DMS53 (cell line): ENCODE measurements at regions not wholly inside any gene's neighbourhood (a gene's known extent, or its start where the extent isn't known, plus 50 kb on each side); places are given as distances from the start of the nearest gene placed in this dataset.

Experiments
- DNase-seq: peaks from one replicate; lab custom pipeline; 2025; lab: John Stamatoyannopoulos, UW

GRCh38 chr3:113051787-113052186 is 61.0 kb downstream of the GTPBP8 start:
- no peak for DNase-seq

DNA sequence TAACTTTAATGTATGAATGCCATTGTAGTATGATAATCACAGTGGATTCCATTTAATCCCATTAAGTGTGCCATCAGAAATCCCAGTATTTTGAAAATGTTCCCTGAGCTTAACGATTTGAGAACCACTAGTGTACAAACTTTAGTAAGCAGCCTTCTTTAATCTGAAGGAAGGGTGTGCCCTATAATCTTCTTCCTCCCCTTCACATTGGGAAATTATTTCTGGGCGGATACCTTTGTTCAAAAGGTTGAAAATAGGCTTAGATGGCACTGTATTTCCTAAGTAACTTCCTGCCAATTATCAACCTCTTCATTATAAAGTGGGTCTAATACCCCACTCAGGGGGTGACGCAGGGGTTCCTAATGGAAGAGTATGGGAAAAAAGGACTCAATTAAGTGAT is 62.4 kb downstream of the GTPBP8 start:
- no peak for DNase-seq

DNA sequence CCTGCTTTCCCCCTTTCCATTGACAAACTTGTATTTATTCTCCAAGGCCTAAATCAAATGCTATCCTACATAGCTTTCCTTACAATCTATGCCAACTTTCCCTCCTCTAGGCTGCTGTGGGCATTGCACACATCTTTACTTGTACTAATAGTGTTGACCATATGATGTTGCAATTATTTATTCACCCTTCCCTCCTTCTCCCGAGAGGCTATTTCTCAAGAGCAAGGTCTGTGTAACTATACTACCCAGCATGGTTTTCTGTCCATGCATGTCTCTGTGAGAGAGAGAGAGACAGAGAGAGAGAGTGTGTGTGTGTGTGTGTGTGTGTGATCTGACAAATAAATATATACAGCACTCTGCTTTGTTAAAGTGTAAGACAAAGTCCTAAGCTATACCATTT is 63.8 kb downstream of the GTPBP8 start:
- no peak for DNase-seq

DNA sequence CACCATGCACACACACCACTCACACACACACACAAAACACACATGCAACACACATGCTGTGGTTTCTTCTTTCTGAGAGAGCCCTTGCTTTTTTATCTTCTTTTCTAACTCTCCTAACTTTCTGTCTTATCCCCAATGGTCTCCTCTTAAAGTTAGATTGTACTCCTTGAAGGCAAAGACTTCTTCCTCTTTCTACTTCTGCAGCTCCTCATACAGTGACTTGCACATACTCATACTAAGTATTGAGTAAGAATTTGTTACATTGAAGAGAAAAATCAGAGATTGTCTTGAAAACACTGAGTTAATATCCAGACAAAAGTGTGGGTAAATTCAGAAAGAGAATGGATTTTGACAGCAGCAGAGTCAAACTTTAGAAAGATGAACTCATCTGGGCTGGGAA is 64.4 kb downstream of the GTPBP8 start:
- DNase-seq: no peak

GRCh38 chr3:113055961-113056360 is 65.2 kb downstream of the GTPBP8 start:
- DNase-seq: no peak

DNA sequence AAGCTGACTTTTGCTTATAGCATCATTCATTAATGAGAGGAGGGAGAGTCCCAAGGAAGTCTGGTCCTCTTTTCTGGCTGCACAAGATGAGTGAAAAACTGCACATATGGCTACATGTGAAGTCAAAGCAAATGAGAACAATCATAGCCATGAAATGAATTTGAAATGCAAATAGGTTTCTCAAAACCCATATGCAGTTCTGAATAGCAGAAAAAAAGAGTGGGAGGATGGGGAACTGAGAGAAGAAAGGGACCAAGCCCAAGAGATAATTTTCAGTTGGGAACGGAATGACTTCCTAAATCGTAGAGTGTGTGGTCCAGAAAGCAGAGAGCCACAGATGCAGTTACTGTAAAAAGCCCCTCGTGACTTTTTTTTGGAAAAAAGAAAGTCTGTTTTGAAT is 66.3 kb downstream of the GTPBP8 start:
- DNase-seq: no peak

- no peak for DNase-seq
Observed at GRCh38 chr3:113058188-113058587, 67.4 kb downstream of the GTPBP8 start.

GRCh38 chr3:113062705-113063104 is 71.9 kb downstream of the GTPBP8 start:
- no peak for DNase-seq

DNA sequence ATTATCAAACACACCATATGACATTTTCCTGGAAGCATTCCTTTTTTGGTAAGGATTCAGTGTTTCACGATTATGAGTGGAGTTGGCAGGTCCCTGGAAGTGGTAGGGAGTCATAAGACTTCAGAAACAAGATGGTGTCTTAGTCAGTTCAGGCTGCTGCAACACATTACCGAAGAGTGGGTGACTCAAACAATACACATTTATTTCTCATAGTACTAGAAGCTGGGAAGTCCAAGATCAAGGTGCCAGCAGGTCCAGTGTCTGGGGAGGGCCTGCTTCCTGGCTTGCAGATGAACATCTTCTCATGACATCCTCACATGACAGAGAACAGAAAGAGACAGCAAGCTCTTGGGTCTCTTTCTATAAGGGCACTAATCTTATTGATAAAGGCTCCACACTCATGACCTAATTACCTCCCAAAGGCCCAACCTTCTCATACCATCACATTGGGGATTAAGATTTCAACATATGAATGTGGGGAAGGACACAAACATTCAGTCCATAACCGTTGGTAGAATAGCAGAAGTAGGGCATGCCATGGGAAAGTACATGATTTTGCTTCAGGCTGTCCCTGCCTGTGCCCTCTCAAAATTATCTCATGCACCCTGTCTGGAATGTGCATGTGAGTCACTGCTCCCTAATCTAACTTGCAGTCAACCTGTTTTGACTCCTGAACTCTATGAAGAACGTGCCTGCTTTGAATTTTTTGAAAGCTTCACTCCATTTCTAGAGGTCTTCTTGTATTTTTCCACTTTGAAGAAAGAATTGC is 72.5 kb downstream of the GTPBP8 start:
- no peak for DNase-seq

DNA sequence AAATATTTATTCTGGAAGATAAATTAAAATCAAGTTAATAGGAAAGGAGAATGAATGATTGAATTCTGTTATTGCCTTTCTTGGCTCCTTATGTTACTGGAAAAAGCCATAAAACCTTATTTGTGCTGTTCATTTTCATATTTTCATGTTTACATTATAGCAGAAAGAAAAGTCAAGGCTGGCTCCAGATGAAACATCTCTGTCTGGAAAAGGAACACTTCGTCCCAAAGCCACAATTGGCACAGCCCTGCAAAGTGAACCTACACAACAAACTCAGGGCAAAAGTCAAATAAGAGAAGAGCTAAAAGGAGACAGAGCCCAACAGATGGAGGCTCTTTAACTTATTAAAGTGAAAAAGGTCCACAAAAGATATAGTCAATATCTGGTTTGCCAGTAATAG is 73.4 kb downstream of the GTPBP8 start:
- DNase-seq: no peak

- DNase-seq: no peak
Observed at GRCh38 chr3:113065336-113065735, 74.6 kb downstream of the GTPBP8 start.

DNA sequence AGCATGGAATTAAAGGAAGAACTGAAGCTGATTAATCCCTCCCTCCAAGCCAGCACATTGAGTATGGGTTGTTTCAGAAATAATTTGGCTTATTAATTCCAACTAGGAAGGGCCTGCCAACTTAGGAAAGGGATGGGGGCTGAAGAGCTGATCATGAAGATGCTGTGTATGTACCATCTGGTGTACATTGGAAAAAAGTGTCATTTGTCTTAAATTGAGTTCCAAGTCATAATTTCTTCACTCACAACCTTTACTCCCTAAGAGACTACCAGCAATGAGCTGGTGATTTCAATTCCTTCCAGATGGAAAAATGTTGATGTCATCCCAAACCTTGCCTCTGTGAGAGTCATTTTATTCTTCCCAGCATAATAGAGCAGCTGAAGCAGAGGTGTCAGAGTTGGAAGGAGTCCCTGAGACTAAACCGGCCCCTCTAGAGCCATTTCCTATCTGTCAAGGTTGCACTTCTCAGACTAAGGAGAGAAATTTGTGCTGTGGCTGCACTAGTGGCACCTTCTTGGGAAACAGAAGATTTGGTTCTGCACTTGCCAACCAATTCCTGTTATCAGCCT is 79.4 kb downstream of the GTPBP8 start:
- DNase-seq: no peak

DNA sequence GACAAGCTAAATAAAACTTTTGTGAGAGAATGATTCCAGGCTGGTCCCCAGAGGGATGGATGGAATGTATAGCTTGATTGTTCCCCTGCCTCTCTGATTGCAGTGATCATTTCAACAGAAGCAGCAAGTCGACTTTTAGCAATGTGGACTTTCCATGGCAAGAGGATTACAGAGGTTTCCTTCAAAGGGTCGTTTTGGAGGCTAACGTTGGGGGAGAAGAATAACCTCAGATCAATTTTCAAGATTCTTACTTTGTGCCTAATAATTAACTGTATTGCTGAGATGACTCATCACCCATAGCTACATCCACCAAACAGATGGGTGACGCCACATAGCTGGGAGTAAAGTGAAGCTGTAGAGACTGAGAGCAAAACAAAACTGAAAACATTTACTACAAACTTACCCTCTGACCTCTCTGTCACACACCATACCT is 79.9 kb downstream of the GTPBP8 start:
- peak; percentile 36 for DNase-seq

GRCh38 chr3:113075588-113075987 is 84.8 kb downstream of the GTPBP8 start:
- no peak for DNase-seq

DNA sequence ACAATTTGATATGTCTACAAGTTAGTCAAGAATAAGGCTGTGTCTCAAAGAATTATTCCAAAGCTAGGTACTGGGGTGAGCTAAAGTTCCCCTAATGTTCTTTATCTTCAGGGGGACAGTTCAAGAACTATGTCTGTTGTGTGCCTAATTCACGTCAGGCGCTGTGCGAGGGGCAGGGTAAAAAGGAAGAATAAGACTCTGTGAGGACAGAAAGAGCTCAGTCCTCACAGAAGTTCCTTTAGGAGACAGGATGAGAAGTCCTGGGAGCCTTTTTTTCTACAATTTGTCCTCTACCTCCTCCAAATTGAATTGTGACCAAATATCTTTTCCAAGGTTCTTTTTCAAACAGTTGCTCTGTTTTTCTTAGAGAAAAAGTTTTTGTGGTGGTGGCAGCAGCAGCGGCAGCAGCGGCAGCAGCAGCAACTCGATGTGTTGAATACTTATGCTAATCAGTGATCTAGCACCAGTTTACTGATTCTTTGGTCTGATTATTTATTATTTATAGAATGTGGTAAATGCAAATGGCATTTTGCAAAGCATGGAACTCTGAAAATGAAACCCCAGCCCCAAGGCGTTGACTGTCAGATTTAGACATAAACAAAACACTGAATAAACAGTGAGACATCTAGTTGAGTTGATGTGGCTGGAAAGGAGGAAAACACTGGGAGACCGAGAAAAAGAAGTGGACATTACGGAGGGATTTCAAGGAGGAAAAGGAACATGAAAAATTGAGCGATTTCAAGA is 88.6 kb downstream of the GTPBP8 start:
- DNase-seq: no peak

DNA sequence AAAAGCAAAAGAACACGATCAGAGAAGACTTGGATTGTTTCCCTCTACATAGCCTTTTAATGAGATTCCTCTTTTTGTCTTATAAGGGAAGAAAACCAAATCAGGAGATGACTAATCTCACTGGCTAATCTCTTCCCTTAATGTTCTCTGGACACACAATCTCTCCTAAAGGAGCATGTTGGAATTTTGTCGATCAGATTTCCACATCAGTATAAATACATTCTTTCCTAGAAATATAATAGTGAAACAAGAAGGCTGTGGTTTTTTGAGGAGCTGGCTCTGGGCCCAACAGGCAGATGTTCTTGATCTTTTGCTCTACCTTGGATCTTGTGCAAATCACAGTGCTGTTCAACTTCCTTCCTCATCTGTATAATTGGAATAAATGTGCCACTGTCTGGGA is 94.0 kb downstream of the GTPBP8 start:
- DNase-seq: no peak

GRCh38 chr3:113086560-113087461 is 96.0 kb downstream of the GTPBP8 start:
- DNase-seq: peak; percentile 7

- DNase-seq: no peak
Observed at GRCh38 chr3:113088616-113089015, 97.8 kb downstream of the GTPBP8 start.

- DNase-seq: no peak
Observed at GRCh38 chr3:113091417-113091816, 100.6 kb downstream of the GTPBP8 start.

DNA sequence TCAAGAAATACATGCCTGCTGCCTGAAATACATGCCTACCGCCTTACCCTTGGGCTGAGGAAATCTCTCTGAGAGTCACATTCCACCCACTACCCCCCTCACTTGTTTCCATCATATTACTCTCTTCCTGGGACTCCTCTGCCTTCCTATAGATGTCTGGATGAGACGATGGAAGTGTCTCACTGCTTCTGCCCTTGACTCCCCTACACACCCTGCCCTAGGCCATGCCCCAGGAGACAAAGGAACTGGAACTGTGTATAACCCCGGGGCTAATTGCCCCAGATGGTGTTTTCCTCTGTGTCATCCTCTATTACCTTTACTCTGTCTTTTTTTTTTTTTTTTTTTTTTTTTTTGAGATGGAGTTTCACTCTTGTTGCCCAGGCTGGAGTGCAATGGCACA is 102.0 kb downstream of the GTPBP8 start:
- no peak for DNase-seq

GRCh38 chr3:113094337-113095221 is 103.8 kb downstream of the GTPBP8 start:
- no peak for DNase-seq
